ENCODE measurements at regions not wholly inside any gene's neighbourhood (a gene's known extent, or its start where the extent isn't known, plus 50 kb on each side); places are given as distances from the start of the nearest gene placed in this dataset.

DNA sequence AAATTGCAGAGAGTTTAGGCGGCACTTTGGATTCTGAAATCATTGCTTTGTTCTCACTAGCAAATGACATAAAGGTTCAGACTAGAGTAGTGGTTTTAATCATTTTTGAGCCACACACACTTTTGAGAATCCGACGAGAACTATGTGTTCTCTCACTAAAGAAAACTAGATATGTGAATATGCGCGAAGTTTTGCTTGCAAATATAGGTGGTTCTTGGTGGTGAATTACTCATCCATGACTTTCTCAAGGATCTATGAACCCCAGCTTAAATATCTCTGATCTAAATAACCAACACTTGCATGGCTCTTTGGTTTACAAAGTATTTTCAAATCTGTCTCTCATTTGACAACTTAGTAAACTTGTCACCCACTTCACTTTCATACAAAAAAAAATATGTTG, 54.8 kb downstream of the NOG start:
- TF ChIP-seq BCL3 (IDR thresholded peaks at IDR 0.05) (no peak), CTCF (IDR thresholded peaks at IDR 0.05) (no peak), CHD2 (IDR thresholded peaks at IDR 0.05; ENCODE audit: low read length, partially characterized antibody) (no peak)
- TF ChIP-seq, protein P1, sequence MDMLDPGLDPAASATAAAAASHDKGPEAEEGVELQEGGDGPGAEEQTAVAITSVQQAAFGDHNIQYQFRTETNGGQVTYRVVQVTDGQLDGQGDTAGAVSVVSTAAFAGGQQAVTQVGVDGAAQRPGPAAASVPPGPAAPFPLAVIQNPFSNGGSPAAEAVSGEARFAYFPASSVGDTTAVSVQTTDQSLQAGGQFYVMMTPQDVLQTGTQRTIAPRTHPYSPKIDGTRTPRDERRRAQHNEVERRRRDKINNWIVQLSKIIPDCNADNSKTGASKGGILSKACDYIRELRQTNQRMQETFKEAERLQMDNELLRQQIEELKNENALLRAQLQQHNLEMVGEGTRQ (IDR thresholded peaks at IDR 0.05): no peak
- TF ChIP-seq, protein P2, sequence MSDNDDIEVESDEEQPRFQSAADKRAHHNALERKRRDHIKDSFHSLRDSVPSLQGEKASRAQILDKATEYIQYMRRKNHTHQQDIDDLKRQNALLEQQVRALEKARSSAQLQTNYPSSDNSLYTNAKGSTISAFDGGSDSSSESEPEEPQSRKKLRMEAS (IDR thresholded peaks at IDR 0.05): no peak
